ENCODE measurements at regions not wholly inside any gene's neighbourhood (a gene's known extent, or its start where the extent isn't known, plus 50 kb on each side); places are given as distances from the start of the nearest gene placed in this dataset.
"Not testable (repeated sequence)": the region's sequence is repeated elsewhere in the genome, so short reads cannot be mapped to it uniquely, and the experiment has no call there.

GRCh38 chr6:15885624-15886023 lies 222.8 kb upstream of the DTNBP1 start:
- no peak for DNase-seq
- Histone ChIP-seq H3K4me3 (ENCODE audit: insufficient read depth, low read depth, low read length) (no peak overlapping the region), H3K36me3 (replicated peaks; ENCODE audit: control insufficient read depth, insufficient read depth, low read length) (no peaks in the 10 kb centered on the region), H3K27me3 (ENCODE audit: control insufficient read depth, insufficient read depth, low read length) (no peaks in the 10 kb centered on the region)

GRCh38 chr6:15883593-15883992 lies 220.8 kb upstream of the DTNBP1 start:
- not testable (repeated sequence) for H3K36me3 ChIP-seq (replicated peaks; ENCODE audit: control insufficient read depth, insufficient read depth, low read length); H3K27me3 ChIP-seq (ENCODE audit: control insufficient read depth, insufficient read depth, low read length); DNase-seq; H3K4me3 ChIP-seq (ENCODE audit: insufficient read depth, low read depth, low read length)

GRCh38 chr6:15882915-15883314 lies 220.1 kb upstream of the DTNBP1 start:
- no peak overlapping the region for H3K4me3 ChIP-seq (ENCODE audit: insufficient read depth, low read depth, low read length)
- H3K27me3 ChIP-seq (ENCODE audit: control insufficient read depth, insufficient read depth, low read length), result no peaks in the 10 kb centered on the region
- H3K36me3 ChIP-seq (replicated peaks; ENCODE audit: control insufficient read depth, insufficient read depth, low read length), result no peaks in the 10 kb centered on the region
- DNase-seq, result no peak

- Histone ChIP-seq H3K36me3 (replicated peaks; ENCODE audit: control insufficient read depth, insufficient read depth, low read length) (no peaks in the 10 kb centered on the region), H3K4me3 (ENCODE audit: insufficient read depth, low read depth, low read length) (no peak overlapping the region), H3K27me3 (ENCODE audit: control insufficient read depth, insufficient read depth, low read length) (no peaks in the 10 kb centered on the region)
- DNase-seq, result no peak
Measured at GRCh38 chr6:15882345-15882744, 219.5 kb upstream of the DTNBP1 start.

DNA sequence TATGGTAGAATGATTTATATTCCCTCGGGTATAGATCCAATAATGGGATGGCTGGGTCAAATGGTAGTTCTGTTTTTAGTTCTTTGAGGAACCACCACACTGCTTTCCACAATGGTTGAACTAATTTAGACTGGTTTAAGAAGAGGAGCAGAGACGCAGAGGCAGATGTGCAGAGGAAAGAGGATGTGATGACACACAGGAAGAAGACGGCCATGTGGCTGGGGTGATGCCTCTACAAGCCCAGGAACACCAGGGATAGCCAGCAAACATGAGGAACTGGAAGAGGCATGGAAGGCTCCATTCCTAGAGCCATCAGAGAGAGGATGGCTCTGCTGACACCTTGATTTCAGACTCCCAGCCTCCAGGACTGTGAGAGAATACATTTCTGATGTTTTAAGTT lies 218.3 kb upstream of the DTNBP1 start:
- H3K27me3 ChIP-seq (ENCODE audit: control insufficient read depth, insufficient read depth, low read length), result no peaks in the 10 kb centered on the region
- DNase-seq, result no peak
- no peaks in the 10 kb centered on the region for H3K36me3 ChIP-seq (replicated peaks; ENCODE audit: control insufficient read depth, insufficient read depth, low read length)
- no peak overlapping the region for H3K4me3 ChIP-seq (ENCODE audit: insufficient read depth, low read depth, low read length)

DNA sequence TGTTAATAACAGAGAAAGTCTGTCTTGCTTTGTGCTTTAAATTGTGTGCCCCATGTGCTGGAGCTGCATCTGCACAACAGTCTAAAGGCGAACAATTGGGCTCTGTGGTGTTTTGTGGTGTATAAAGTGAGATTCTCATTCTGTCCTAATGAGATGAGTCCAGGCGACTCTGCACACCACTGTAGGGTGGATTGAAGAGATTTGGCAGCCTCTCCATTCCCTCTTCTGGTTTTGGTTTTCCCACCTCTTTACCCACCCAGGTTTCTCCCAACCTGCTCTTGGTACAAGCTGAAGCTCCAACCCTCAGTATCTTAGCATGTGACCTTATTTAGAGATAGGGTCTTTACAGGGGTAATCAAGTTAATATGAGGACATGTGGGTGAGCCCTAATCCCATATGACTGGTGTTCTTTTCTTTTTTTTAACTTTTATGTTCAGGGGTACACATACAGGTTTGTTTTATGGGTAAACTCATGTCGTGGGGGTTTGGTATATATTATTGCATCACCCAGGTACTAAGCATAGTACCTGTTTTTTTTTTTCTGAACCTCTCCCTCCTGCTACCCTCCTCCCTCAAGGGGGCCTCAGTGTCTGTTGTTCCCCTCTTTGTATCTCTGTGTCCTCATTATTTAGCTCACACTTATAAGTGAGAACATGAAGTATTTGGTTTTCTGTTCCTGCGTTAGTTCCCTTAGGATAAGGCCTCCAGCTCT lies 217.6 kb upstream of the DTNBP1 start:
- Histone ChIP-seq H3K36me3 (replicated peaks; ENCODE audit: control insufficient read depth, insufficient read depth, low read length) (no peaks in the 10 kb centered on the region), H3K27me3 (ENCODE audit: control insufficient read depth, insufficient read depth, low read length) (no peaks in the 10 kb centered on the region), H3K4me3 (ENCODE audit: insufficient read depth, low read depth, low read length) (no peak overlapping the region)
- DNase-seq, result no peak

DNA sequence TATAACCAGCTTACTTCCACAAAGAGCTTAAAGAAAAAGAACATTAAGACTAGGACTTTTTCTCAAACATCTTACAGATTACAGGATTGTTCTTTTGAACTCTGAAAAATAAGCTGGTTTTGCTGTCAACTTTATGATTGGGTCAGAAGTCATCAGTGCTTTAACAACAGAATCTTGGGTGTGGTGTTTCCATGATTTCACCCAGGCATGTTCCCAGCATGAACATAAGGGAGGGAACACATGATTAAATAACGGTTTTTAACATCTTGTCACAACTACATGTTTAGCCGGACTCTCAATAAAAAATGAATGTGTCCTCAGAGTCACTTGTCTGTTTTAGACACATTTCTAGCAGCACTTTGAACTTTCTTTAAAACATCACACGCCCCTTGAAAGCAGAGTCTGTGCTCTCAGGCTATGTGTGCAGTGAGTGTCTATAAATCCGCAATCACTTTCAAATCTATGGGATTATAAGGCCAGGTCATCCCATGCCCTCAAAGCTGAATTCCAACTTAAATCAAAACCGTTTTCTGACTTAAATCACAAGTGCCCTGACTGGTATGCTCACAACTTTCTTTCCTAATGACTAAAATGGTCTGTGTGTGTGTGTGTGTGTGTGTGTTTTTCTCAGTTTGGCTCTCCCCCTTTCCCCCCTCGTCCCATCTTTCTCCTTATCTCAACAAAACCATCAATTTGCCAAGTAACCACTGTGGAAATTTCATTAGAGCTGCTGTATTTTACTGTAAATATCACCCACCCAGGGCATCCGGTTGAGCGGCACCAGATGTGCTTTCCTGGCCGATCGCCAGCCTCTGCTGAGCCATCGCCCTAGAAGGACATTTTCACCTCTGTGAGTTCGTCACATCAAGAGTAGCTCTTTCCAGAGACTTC lies 216.8 kb upstream of the DTNBP1 start:
- H3K27me3 ChIP-seq (ENCODE audit: control insufficient read depth, insufficient read depth, low read length), result no peaks in the 10 kb centered on the region
- no peaks in the 10 kb centered on the region for H3K36me3 ChIP-seq (replicated peaks; ENCODE audit: control insufficient read depth, insufficient read depth, low read length)
- H3K4me3 ChIP-seq (ENCODE audit: insufficient read depth, low read depth, low read length), result no peak overlapping the region
- no peak for DNase-seq

DNA sequence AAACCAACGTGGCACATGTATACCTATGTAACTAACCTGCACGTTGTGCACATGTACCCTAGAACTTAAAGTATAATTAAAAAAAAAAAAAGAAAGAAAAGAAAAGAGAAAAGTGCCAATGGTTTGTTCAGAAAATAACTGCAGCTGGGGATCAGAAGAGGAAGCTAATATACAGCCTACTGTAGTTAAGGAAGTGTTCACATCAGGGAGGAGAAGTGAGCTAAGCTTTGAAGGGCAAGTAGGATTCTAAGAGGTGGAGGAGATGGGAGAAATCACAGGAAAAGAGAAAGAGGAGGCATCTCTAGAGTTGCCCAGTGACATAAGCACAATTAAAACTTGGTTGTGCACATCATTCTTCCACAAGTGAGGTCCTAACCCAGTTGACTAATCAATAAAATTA lies 214.4 kb upstream of the DTNBP1 start:
- DNase-seq, result no peak
- no peak overlapping the region for H3K4me3 ChIP-seq (ENCODE audit: insufficient read depth, low read depth, low read length)
- H3K27me3 ChIP-seq (ENCODE audit: control insufficient read depth, insufficient read depth, low read length), result no peaks in the 10 kb centered on the region
- no peaks in the 10 kb centered on the region for H3K36me3 ChIP-seq (replicated peaks; ENCODE audit: control insufficient read depth, insufficient read depth, low read length)

- Histone ChIP-seq H3K27me3 (ENCODE audit: control insufficient read depth, insufficient read depth, low read length) (no peaks in the 10 kb centered on the region), H3K4me3 (ENCODE audit: insufficient read depth, low read depth, low read length) (no peak overlapping the region), H3K36me3 (replicated peaks; ENCODE audit: control insufficient read depth, insufficient read depth, low read length) (no peaks in the 10 kb centered on the region)
- no peak for DNase-seq
Measured at GRCh38 chr6:15876406-15876805, 213.6 kb upstream of the DTNBP1 start.

DNA sequence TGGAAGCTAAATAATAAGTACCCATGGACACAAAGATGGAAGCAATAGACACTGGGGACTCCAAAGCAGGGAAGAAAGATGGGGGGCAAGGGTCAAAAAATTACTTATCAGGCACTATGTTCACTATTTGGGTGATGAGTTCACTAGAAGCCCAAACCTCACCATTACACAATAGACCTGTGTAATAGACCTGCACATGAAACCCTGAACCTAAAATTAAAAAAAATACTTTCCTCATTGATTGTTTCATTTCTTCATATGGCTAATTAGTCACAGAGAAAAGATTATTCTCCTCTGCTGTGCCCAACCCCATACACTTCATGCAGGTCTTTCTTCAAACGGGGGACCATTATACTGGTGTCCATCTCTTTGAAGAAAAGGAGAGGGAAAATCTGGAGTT lies 213.0 kb upstream of the DTNBP1 start:
- Histone ChIP-seq H3K36me3 (replicated peaks; ENCODE audit: control insufficient read depth, insufficient read depth, low read length) (no peaks in the 10 kb centered on the region), H3K27me3 (ENCODE audit: control insufficient read depth, insufficient read depth, low read length) (no peaks in the 10 kb centered on the region), H3K4me3 (ENCODE audit: insufficient read depth, low read depth, low read length) (no peak overlapping the region)
- no peak for DNase-seq

GRCh38 chr6:15874821-15875220 lies 212.0 kb upstream of the DTNBP1 start:
- no peaks in the 10 kb centered on the region for H3K27me3 ChIP-seq (ENCODE audit: control insufficient read depth, insufficient read depth, low read length)
- no peaks in the 10 kb centered on the region for H3K36me3 ChIP-seq (replicated peaks; ENCODE audit: control insufficient read depth, insufficient read depth, low read length)
- no peak overlapping the region for H3K4me3 ChIP-seq (ENCODE audit: insufficient read depth, low read depth, low read length)
- DNase-seq, result no peak

- H3K36me3 ChIP-seq (replicated peaks; ENCODE audit: control insufficient read depth, insufficient read depth, low read length), result no peaks in the 10 kb centered on the region
- no peaks in the 10 kb centered on the region for H3K27me3 ChIP-seq (ENCODE audit: control insufficient read depth, insufficient read depth, low read length)
- no peak for DNase-seq
- no peak overlapping the region for H3K4me3 ChIP-seq (ENCODE audit: insufficient read depth, low read depth, low read length)
Measured at GRCh38 chr6:15874326-15874725, 211.5 kb upstream of the DTNBP1 start.

GRCh38 chr6:15872241-15873103 lies 209.6 kb upstream of the DTNBP1 start:
- no peak for DNase-seq
- Histone ChIP-seq H3K4me3 (ENCODE audit: insufficient read depth, low read depth, low read length) (no peak overlapping the region), H3K36me3 (replicated peaks; ENCODE audit: control insufficient read depth, insufficient read depth, low read length) (no peaks in the 10 kb centered on the region), H3K27me3 (ENCODE audit: control insufficient read depth, insufficient read depth, low read length) (no peaks in the 10 kb centered on the region)

GRCh38 chr6:15871276-15871675 lies 208.4 kb upstream of the DTNBP1 start:
- Histone ChIP-seq H3K4me3 (ENCODE audit: insufficient read depth, low read depth, low read length) (no peak overlapping the region), H3K36me3 (replicated peaks; ENCODE audit: control insufficient read depth, insufficient read depth, low read length) (no peaks in the 10 kb centered on the region), H3K27me3 (ENCODE audit: control insufficient read depth, insufficient read depth, low read length) (no peaks in the 10 kb centered on the region)
- no peak for DNase-seq
